ENCODE measurements at regions not wholly inside any gene's neighbourhood (a gene's known extent, or its start where the extent isn't known, plus 50 kb on each side); places are given as distances from the start of the nearest gene placed in this dataset.

DNA sequence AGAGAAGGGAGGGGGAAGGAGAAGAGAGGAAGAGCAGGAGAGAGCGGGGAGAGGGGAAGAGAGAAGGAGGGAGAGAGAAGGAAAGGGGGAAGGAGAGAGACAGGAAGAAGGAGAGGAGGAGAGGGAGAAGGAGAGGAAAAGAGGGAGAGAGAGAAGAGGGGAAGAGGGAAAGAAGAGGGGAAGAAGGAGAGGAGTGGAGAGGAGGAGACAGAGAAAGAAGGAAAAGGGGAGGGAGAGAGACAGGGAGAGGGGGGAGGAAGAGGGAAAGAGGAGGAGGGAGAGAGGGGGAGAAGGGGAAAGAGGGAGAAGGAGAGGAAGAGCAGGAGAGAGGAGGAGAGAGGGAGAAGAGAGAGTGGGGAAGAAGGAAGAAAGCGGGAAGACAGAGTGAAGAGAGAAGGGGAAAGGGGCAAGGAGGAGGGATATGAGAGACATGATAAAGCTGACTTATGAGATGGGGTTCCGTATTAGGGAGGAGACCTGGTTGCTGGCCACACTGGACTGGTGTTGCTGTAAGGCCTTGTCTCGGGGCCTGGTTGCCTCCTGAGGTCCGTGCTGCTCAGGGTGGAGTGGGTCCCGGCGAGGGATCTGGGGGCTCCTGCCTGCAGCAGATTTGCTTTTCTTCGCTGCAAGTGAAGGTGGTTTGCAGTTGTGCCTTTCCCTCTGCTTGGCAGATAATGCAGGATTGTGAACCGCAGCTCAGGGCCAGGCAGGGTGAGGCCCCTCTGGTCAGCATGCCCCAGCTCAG lies 139.5 kb downstream of the TEX29 start:
- Histone ChIP-seq H3K4me3 (ENCODE audit: low read depth in 1 of 2, low read length in 2 of 2) (no peak overlapping the region), H3K36me3 (ENCODE audit: control insufficient read depth in 2 of 2, insufficient read depth in 2 of 2, low read length in 1 of 2) (no peaks in the 10 kb centered on the region), H3K27me3 (ENCODE audit: control insufficient read depth in 1 of 2, insufficient read depth in 2 of 2, low read length in 2 of 2) (no peaks in the 10 kb centered on the region), H3K4me1 (ENCODE audit: control insufficient read depth in 2 of 2, insufficient read depth in 2 of 2, low read length in 1 of 2) (no peaks in the 10 kb centered on the region), H3K9me3 (ENCODE audit: control insufficient read depth in 2 of 2, insufficient read depth in 1 of 2, low read depth in 1 of 2, low read length in 1 of 2) (peaks cover 0 to 6% of the 10 kb centered on the region in 2 donors), H3K27ac (ENCODE audit: low read depth in 2 of 2, low read length in 1 of 2) (no peak overlapping the region)
- WGBS, 2 donors = 80 to 82% methylated on average over 9 of the region's 9 CpGs

GRCh38 chr13:111460548-111461444 lies 140.4 kb downstream of the TEX29 start:
- Histone ChIP-seq H3K4me1 (ENCODE audit: control insufficient read depth in 2 of 2, insufficient read depth in 2 of 2, low read length in 1 of 2) (no peaks in the 10 kb centered on the region), H3K27me3 (ENCODE audit: control insufficient read depth in 1 of 2, insufficient read depth in 2 of 2, low read length in 2 of 2) (no peaks in the 10 kb centered on the region), H3K36me3 (ENCODE audit: control insufficient read depth in 2 of 2, insufficient read depth in 2 of 2, low read length in 1 of 2) (no peaks in the 10 kb centered on the region), H3K27ac (ENCODE audit: low read depth in 2 of 2, low read length in 1 of 2) (no peak overlapping the region), H3K9me3 (ENCODE audit: control insufficient read depth in 2 of 2, insufficient read depth in 1 of 2, low read depth in 1 of 2, low read length in 1 of 2) (peaks cover 0 to 6% of the 10 kb centered on the region in 2 donors), H3K4me3 (ENCODE audit: low read depth in 1 of 2, low read length in 2 of 2) (no peak overlapping the region)
- 37 to 47% methylated on average over 22 of the region's 22 CpGs for WGBS, 2 donors

DNA sequence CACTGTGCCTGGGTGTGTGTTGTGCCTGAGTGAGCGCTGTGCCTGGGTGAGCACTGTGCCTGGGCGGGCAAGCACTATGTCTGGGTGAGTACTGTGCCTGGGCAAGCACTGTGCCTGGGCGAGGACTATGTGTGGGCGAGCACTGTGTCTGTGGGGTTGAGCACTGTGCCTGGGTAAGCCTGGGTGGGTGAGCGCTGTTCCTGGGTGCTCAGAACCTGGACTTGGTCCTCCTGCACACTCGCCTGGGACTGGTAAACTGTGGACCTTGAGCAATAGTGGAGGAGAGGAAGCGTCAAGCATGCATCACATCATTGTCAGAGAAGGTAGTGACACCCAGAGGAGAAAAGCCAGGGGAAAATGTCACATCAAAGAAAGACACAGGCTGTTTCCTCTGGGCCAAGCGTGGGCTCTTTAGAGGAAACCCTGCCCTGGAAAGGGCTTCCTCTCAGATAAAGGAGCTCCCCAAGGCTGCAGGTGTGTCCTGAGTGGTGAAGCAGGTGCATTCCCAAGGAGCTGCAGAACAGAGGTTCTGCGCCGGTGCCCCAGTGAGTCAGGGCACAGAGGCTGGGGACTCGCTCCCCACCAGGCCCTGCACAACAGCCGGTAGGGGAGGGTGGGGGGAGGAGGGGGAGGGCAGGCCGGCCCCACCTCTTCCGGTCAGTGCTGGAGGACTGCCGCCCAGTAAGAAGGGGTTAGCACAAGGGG lies 141.2 kb downstream of the TEX29 start:
- Histone ChIP-seq H3K27me3 (ENCODE audit: control insufficient read depth in 1 of 2, insufficient read depth in 2 of 2, low read length in 2 of 2) (no peaks in the 10 kb centered on the region), H3K27ac (ENCODE audit: low read depth in 2 of 2, low read length in 1 of 2) (no peak overlapping the region), H3K36me3 (ENCODE audit: control insufficient read depth in 2 of 2, insufficient read depth in 2 of 2, low read length in 1 of 2) (no peaks in the 10 kb centered on the region), H3K4me1 (ENCODE audit: control insufficient read depth in 2 of 2, insufficient read depth in 2 of 2, low read length in 1 of 2) (no peaks in the 10 kb centered on the region), H3K4me3 (ENCODE audit: low read depth in 1 of 2, low read length in 2 of 2) (no peak overlapping the region), H3K9me3 (ENCODE audit: control insufficient read depth in 2 of 2, insufficient read depth in 1 of 2, low read depth in 1 of 2, low read length in 1 of 2) (peaks cover 0 to 3% of the 10 kb centered on the region in 2 donors)
- 52 to 60% methylated on average over 14 to 15 of the region's 15 CpGs for WGBS, 2 donors

- 80 to 82% methylated on average over 14 of the region's 14 CpGs for WGBS, 2 donors
- no peak overlapping the region for H3K4me3 ChIP-seq (ENCODE audit: low read depth in 1 of 2, low read length in 2 of 2)
- H3K9me3 ChIP-seq (ENCODE audit: control insufficient read depth in 2 of 2, insufficient read depth in 1 of 2, low read depth in 1 of 2, low read length in 1 of 2) = peaks cover 0 to 3% of the 10 kb centered on the region in 2 donors
- no peaks in the 10 kb centered on the region for H3K4me1 ChIP-seq (ENCODE audit: control insufficient read depth in 2 of 2, insufficient read depth in 2 of 2, low read length in 1 of 2)
- H3K36me3 ChIP-seq (ENCODE audit: control insufficient read depth in 2 of 2, insufficient read depth in 2 of 2, low read length in 1 of 2) = no peaks in the 10 kb centered on the region
- no peaks in the 10 kb centered on the region for H3K27me3 ChIP-seq (ENCODE audit: control insufficient read depth in 1 of 2, insufficient read depth in 2 of 2, low read length in 2 of 2)
- H3K27ac ChIP-seq (ENCODE audit: low read depth in 2 of 2, low read length in 1 of 2) = no peak overlapping the region
Observed at GRCh38 chr13:111462221-111462764, 141.9 kb downstream of the TEX29 start.

DNA sequence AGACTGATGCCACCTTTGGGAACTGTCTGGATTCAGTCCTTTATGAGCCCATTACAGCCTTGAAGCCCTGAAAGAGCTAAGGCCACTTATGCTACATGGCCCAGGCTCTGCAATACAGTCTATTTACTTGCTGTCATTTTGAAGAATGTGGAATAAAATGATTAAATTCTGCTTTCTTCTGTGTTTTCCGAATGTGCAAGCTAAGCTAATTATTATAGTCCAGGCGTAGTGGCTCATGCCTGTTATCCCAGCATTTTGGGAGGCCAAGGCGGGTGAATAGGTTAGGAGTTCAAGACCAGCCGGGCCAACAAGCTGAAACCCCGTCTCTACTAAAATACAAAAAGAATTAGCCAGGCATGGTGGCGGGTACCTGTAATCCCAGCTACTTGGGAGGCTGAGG lies 142.5 kb downstream of the TEX29 start:
- H3K4me3 ChIP-seq (ENCODE audit: low read depth in 1 of 2, low read length in 2 of 2) = no peak overlapping the region
- peaks cover 0 to 3% of the 10 kb centered on the region in 2 donors for H3K9me3 ChIP-seq (ENCODE audit: control insufficient read depth in 2 of 2, insufficient read depth in 1 of 2, low read depth in 1 of 2, low read length in 1 of 2)
- no peaks in the 10 kb centered on the region for H3K36me3 ChIP-seq (ENCODE audit: control insufficient read depth in 2 of 2, insufficient read depth in 2 of 2, low read length in 1 of 2)
- no peaks in the 10 kb centered on the region for H3K27me3 ChIP-seq (ENCODE audit: control insufficient read depth in 1 of 2, insufficient read depth in 2 of 2, low read length in 2 of 2)
- no peak overlapping the region for H3K27ac ChIP-seq (ENCODE audit: low read depth in 2 of 2, low read length in 1 of 2)
- WGBS, 2 donors = 84 to 86% methylated on average over 6 of the region's 6 CpGs
- H3K4me1 ChIP-seq (ENCODE audit: control insufficient read depth in 2 of 2, insufficient read depth in 2 of 2, low read length in 1 of 2) = no peaks in the 10 kb centered on the region

DNA sequence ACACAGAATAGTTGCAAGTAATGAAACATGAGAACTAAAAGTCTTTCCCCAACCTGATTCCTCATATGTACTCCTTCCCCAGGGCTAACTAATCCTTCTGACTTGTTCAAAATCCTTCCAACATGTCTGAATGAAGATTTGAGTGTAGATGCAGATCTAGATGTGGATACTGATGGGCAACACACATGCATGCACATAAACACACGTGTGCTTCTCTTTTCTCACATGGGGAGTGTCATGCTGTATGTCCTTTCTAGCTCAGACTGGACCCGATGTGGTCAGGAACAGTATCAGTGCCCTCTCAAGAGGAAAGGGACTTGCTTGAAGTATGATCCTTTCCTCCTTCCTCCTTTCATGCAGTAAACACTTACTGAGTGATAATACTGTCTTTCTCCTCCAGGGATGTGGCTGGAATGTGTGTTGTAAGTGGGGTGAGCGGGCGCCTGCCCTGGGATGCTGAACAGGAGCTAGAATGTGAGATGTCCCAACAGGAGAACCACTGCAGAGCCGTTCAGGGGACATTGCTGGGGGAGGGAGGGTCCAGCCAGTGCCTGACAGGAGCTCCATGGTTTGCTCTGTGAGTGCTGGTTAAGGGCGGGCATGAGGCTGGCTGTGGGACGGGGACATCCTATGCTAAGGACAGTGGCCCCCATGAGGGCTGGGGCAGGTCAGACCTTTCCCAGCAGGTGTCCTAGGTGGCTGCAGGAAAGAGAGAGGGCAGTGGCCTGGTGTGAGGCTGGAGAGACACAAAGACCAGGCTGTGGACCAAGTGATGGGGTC lies 146.9 kb downstream of the TEX29 start:
- H3K27ac ChIP-seq (ENCODE audit: low read depth in 2 of 2, low read length in 1 of 2) = no peak overlapping the region
- H3K27me3 ChIP-seq (ENCODE audit: control insufficient read depth in 1 of 2, insufficient read depth in 2 of 2, low read length in 2 of 2) = no peaks in the 10 kb centered on the region
- no peak overlapping the region for H3K4me3 ChIP-seq (ENCODE audit: low read depth in 1 of 2, low read length in 2 of 2)
- H3K9me3 ChIP-seq (ENCODE audit: control insufficient read depth in 2 of 2, insufficient read depth in 1 of 2, low read depth in 1 of 2, low read length in 1 of 2) = no peaks in the 10 kb centered on the region
- H3K4me1 ChIP-seq (ENCODE audit: control insufficient read depth in 2 of 2, insufficient read depth in 2 of 2, low read length in 1 of 2) = no peaks in the 10 kb centered on the region
- no peaks in the 10 kb centered on the region for H3K36me3 ChIP-seq (ENCODE audit: control insufficient read depth in 2 of 2, insufficient read depth in 2 of 2, low read length in 1 of 2)
- WGBS, 2 donors = 81 to 82% methylated on average over 7 of the region's 7 CpGs

- 85 to 91% methylated on average over 23 of the region's 23 CpGs for WGBS, 2 donors
Observed at GRCh38 chr13:111468037-111468959, 147.9 kb downstream of the TEX29 start.

GRCh38 chr13:111469450-111469849 lies 149.0 kb downstream of the TEX29 start:
- Histone ChIP-seq H3K4me1 (ENCODE audit: control insufficient read depth in 2 of 2, insufficient read depth in 2 of 2, low read length in 1 of 2) (no peaks in the 10 kb centered on the region), H3K36me3 (ENCODE audit: control insufficient read depth in 2 of 2, insufficient read depth in 2 of 2, low read length in 1 of 2) (no peaks in the 10 kb centered on the region), H3K27ac (ENCODE audit: low read depth in 2 of 2, low read length in 1 of 2) (no peak overlapping the region), H3K4me3 (ENCODE audit: low read depth in 1 of 2, low read length in 2 of 2) (no peak overlapping the region), H3K9me3 (ENCODE audit: control insufficient read depth in 2 of 2, insufficient read depth in 1 of 2, low read depth in 1 of 2, low read length in 1 of 2) (no peaks in the 10 kb centered on the region), H3K27me3 (ENCODE audit: control insufficient read depth in 1 of 2, insufficient read depth in 2 of 2, low read length in 2 of 2) (no peaks in the 10 kb centered on the region)
- WGBS, 2 donors = 82 to 84% methylated on average over 5 of the region's 5 CpGs

More at GRCh38 chr13:111468037-111468959, 147.9 kb downstream of the TEX29 start:
- Histone ChIP-seq H3K4me3 (ENCODE audit: low read depth in 1 of 2, low read length in 2 of 2) (no peak overlapping the region), H3K4me1 (ENCODE audit: control insufficient read depth in 2 of 2, insufficient read depth in 2 of 2, low read length in 1 of 2) (no peaks in the 10 kb centered on the region), H3K27ac (ENCODE audit: low read depth in 2 of 2, low read length in 1 of 2) (no peak overlapping the region), H3K36me3 (ENCODE audit: control insufficient read depth in 2 of 2, insufficient read depth in 2 of 2, low read length in 1 of 2) (no peaks in the 10 kb centered on the region), H3K9me3 (ENCODE audit: control insufficient read depth in 2 of 2, insufficient read depth in 1 of 2, low read depth in 1 of 2, low read length in 1 of 2) (no peaks in the 10 kb centered on the region), H3K27me3 (ENCODE audit: control insufficient read depth in 1 of 2, insufficient read depth in 2 of 2, low read length in 2 of 2) (no peaks in the 10 kb centered on the region)

Data from esophagus (tissue), 2 donors.